T follicular helper cell (primary cell): ENCODE measurements at regions not wholly inside any gene's neighbourhood (a gene's known extent, or its start where the extent isn't known, plus 50 kb on each side); places are given as distances from the start of the nearest gene placed in this dataset.
"Not testable (repeated sequence)": the region's sequence is repeated elsewhere in the genome, so short reads cannot be mapped to it uniquely, and the experiment has no call there.

Experiments used
- DNase-seq: peaks from one replicate; pipeline ENCODE4 v3.0.0-alpha.2; 2020; ENCODE audit warnings: low read depth

DNA sequence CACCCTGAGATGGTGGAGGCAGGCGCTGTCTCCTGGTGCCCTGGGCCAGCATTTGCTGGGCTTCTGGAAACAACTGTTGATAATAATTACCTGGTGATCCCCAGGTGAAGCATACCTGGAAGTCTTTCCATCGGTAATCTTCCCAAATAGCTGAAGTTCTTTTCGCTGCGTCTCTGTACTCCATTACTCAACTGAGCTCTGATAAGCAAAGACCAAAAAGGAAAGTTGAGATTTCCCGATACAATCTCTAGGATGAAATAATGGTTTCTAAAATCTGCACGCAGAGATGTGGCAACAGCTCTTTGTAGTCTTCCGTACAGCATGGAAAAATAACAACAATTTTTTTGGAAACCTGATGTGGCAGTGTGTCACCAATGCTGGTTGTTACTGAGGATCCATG, 226.5 kb downstream of the GATA3 start:
- DNase-seq, result no peak

DNA sequence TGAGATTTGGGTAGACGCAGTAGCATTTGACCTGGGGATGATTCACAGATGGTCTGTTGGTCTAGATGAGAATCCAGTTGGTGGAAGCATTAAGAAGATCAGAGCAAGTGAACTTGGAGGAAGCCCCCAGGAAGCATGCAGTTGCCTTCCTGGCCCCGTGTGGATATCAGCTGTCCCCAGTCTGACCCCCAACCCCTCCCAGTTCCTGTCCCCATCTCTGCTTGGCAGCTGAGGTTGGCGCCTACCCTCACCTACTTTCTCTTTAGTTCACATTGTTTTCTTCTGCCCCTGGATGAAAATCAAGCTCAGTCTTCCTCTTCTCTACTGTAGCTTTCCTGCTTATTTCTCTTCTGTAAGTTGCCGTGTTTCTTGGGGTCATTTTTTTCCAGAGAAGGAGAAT, 227.9 kb downstream of the GATA3 start:
- no peak for DNase-seq

DNA sequence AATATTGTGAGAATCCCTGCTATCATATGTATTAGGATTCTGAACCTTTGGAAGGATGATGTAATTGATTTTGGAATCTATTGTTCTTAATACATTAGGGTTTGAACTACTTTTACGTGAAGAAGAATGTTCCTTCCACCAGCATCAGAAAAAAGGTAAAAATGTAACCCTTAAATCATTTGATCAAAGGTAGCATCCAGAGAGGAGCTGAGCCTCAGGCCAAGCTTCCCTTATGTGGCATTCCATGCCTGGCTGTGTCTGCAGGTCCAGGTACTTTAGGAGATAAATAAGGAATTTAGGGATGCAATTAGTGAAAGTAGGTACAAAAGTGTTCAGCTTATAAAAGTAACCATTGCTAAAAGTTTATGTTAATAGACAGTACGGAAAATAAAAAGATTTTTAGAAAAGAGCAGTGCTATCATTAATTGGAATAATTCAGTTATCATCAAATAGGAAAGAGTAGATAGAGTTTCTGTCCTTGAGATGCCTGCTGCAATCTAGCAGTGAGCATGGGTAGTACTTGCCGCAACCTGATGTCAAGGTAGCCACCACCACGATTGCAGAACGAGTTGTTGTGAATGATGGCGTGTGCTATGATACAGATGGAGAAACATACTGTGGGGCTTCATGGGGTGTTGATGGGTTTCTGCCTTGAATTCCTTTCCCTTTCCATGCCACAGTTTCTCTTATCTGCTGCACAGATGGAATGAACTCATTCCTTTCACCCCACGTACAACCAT, 228.8 kb downstream of the GATA3 start:
- DNase-seq, result no peak

DNA sequence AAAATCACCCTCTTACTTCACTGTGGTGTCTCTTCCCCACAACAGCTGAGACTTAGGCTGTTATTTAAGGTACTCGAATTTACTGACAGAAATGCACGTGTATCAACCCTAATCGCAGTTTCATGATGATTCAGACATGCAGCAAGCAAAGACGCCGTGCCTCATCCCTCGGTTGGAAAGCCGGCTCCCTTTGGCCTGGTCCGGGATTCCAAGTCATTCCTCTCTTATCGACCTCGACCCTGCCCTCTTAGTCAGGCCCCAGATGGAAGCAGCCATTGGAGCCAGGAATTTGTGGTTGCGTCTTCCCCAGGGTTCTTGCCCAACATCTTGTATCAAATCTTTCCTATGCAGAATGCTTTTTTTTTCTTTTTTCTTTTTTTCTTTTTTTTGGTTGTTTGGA, 229.5 kb downstream of the GATA3 start:
- DNase-seq, result no peak

DNA sequence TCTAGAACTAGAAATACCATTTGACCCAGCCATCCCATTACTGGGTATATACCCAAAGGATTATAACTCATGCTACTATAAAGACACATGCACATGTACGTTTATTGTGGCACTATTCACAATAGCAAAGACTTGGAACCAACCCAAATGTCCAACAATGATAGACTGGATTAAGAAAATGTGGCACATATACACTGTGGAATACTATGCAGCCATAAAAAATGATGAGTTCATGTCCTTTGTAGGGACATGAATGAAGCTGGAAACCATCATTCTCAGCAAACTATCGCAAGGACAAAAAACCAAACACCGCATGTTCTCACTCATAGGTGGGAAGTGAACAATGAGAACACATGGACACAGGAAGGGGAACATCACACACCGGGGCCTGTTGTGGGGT, 231.5 kb downstream of the GATA3 start:
- not testable (repeated sequence) for DNase-seq

DNA sequence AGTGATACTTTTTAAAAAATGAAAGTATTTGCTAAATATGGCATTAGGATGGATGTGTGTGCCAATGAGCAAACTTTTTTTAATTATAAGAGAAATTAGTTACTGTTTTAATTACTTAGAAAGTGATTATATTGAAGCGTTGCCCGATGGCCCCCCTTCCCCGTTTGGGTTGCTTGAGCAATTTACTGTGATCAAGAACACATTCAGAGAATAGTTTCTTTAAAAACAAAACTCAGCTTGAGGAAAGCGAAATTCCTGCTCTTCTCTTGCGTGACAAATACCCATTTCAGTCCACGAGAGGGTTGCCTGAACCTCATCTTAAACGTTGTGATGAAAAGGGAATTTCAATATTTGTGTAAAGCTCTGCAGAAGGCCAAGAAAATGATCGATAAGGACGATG, 234.1 kb downstream of the GATA3 start:
- no peak for DNase-seq

DNA sequence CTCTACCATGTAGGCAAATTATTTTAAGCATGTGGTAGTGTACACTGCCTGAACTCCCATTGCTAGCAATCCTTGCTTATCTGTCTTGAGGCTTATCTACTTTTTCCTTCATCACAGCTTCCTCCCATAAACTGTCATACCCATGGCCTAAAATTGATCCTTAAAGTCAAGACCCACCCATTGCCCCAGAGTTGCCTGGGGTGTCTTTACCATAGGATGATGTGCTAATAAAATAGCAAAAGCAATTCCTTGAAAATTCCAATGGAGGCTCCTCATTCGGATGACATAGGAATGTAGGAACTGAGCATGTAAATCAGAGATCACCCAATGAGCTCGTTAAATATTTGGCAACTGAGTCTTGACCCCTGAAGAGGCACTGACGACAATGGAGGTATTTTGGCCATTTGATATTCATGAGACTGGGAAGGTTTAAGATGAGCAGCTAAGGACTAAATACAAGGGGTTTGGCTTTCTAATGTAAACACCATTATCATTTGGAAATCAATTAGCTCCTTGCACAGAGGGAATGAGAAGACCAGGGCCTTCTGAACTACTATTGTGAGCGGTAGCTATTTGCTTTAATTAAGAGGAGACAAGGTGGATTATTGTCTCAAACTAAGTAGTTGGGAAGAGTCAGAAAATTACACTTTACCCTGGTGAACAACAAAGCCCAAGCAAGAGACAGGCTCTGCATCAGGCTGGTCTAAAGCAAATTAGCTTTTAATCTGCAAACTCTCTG, 234.9 kb downstream of the GATA3 start:
- DNase-seq, result no peak

DNA sequence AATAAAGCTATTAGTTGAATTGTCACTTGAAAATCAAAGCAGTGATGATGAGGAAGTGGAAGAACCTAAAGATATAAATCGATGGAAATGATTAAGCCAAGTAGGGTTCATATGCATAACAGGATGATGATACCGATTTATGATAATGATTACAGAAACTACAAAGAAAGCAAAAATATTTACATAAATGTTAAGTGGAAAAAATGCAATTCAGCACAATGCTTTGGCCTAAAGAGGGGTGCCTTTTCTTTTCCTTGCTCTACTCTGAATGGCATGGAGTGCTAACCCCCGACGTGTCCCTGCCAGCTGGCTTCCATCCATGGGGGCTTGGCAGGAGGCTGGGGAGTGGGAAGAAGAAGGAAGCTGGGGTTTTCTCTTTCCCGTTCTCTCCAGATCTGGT, 240.3 kb downstream of the GATA3 start:
- DNase-seq, result no peak

DNA sequence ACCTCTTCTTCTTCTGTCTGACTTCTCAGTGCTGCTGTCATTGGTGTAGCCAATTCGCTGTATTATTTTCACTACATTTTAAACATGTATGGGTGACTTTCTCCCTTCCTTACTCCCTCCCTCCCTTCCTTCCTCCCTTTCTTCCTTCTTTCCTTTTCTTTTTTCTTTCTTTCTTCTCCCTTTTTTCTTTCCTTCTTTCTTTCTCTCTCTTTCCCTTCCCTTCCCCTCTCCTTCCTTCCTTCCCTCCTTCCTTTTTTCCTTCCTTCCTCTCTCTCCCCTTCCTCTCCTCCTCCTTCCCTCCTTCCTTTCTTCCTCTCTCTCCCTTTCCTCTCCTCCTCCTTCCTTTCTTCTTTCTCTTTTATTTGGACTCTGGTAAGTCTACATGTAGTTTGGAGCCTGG, 240.8 kb downstream of the GATA3 start:
- DNase-seq, result no peak

DNA sequence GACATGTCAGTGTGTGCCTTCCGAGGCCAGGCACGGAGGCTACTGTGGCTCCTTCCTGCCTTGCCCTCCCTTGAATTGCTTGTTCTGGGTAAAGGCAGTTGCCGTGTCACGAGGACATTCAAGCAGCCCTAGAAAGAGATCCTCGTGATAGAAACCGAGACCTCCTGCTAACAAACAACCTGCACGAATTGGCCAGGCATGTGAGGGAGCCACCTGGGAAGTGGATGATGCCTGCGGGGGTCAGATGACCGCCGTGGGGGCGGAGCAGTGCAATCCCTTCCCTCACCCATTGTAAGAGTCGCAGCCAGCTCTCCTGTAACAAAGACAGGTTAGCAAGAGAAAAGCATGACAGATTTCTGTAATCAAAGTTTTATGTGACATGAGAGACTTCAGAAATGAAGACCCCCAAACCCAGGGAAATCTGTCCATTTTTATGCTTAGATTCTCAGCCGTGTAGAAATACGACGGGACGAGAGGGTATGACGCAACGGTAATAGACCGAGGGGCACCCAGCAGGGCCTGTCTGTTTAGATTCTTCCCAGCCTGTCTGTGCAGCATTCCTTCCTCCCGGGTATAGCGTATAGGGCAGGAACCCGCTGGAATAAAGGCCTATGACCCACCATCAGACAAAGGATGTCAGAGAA, 241.7 kb downstream of the GATA3 start:
- no peak for DNase-seq

DNA sequence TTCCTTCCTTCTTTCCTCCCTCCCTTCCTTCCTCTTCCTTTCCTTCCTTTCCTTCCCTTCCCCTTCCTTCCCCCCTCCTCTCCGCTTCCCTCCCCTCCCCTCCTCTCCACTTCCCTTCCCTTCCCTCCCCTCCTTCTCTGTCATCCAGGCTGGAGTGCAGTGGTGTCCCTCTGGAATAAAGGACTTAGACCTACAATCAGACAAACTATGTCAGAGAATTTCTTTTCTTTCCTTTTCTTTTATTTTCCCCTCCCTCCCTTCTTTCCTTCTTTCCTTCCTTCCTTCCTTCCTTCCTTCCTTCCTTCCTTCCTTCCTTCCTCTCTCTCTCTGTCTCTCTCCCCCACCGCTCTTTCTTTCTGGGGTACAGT, 242.2 kb downstream of the GATA3 start:
- no peak for DNase-seq

DNA sequence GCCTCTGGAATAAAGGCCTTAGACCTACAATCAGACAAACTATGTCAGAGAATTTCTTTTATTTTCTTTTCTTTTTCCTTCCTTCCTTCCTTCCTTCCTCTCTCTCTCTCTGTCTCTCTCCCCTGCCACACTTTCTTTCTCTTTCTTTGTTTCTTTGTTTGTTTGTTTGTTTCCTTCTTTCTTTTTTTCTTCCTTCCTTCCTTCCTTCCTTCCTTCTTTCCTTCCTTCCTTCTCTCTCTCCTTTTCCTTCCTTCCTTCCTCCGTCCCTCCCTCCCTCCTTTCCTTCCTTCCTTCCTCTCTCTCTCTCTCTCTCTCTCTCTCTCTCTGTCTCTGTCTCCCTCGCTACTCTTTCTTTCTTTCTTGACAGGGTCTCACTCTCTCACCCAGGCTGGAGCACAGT, 242.6 kb downstream of the GATA3 start:
- no peak for DNase-seq

DNA sequence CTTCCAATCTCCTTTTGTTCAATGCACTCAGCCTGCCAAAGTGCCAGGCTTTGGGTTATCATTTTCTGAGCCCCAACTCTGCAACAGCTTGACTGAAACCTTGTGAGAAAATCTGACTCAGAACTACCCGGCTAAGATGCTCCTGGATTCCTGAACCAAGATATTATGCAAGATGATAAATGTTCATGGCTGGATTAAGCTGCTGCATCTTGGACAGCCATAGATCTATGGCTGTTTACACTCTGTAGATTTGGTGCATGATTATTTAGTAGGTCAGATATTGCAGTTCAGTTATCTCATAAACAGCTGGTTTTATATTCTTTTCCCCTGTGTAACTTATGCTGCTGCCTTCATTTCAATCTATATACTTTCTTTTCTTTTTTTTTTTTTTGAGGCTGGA, 243.5 kb downstream of the GATA3 start:
- no peak for DNase-seq

DNA sequence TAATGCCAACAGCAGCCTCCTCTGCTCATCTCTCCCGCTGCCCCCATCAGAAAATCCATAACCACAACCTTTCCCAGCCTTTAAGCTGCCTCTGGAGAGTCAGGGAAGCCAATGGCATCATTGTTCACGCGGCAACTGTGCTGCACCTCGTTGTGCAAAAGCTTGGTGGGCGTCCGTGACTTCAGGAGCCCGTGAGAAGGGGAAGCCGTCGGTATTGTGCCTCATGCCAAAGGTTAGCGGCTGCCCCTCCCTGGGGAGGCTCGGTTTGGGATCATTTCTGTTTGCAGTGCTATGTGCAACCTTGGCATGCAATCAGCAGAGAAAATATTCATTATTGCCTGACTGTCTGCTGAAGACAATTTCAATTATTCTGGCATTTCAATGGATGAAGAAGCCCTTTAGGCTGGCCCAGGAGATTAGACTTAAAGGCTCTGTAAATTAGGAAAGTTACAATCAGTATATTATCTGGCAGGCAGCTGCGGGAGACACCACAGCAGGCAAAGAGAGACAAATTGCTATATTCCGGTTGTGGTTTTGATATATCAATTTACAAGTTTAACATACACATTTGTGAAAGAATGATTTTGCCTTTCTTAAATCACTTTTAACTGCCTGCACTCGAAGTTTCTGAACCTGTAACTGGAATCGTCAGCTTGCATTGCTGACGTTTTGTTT, 244.5 kb downstream of the GATA3 start:
- no peak for DNase-seq

DNA sequence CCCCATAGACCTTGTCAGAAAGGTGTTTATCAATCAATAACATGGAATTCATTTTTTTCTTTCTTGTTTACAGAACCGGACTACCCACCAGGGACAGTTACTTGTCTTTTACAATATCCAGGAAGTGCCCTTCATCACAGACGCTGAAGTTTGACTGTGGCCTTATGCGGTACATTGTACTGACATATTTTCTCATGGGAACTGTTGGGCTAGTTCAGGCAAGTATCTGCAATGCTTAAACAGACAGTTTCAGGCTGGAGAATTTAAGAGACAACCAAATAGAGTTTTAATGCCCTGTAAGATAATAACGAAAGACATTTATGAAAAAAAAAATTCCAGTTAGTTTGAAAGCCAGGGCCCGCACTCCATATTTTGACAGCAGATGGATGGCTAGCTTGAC, 246.4 kb downstream of the GATA3 start:
- no peak for DNase-seq

DNA sequence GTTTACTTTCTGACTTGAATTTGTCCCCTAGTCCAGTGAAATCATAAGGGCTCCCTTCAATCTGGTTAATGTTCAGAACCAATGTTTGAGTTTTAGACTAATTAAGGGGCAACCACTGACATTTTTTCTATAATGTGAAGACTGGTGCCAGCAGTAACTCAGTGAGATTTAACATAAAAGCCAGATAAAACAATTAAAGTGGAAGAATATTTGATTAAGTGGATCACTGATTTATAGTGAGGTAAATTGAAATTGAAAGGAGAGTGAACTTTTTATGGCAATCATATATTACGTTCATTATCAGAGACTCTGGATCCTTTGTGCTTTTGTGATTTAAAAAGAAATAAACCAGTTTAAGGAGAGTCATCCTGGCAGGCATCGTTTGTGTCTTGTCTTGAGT, 246.8 kb downstream of the GATA3 start:
- DNase-seq, result no peak

DNA sequence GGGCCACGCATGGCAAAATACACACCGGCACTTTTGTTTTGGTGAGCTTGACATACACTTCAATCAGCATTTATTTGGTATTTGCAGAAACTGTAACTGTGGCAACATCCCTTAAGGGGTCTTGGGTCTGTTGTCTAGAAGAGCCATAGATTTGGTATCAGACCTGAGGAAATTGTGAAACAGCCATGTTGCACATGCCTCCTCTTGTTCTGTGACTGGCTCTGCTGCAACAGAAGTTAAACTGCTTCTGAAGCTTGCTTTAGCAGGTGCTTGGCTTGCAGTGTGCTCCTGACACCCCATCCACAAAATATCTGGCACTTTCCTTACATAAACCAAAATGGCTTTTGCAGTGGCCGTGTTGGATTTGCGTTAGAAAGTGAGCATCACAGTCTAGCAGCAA, 247.3 kb downstream of the GATA3 start:
- DNase-seq, result no peak

DNA sequence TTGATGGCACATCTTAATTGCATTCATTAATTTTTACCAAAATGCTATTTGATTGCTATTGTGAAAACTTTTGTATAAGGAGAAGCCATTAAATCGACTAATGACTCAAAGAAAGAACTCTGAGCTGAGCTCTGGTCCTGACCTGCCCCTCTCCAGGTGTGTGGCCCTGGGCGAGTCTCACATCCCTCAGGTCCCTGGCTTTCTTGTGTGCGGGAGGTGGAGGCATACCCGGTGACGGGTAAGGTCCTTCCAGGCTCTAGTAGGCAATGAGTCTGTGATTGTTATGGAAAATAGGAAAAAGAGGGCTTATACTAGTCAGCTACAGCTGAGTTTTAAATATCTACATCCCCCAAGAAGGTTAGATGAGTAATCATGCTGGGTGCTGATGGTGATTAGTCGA, 248.1 kb downstream of the GATA3 start:
- no peak for DNase-seq

DNA sequence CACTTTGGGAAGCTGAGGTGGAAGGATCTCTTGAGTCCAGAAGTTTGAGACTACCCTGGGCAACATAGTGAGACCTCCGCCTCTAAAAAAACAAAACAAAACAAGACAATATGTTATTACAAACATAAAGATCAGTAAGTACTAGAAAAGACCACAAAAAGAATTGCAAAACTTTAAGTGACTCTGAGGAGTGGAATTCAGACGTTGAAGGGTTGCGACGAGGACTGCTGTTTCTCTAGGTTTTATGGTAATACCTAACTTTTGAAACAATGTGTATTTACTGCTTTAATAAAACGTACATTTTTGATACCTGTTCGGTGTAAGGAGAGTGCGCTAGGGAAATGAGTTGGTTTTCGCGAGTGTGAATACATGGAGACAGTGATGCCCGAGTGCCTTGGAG, 250.4 kb downstream of the GATA3 start:
- no peak for DNase-seq

DNA sequence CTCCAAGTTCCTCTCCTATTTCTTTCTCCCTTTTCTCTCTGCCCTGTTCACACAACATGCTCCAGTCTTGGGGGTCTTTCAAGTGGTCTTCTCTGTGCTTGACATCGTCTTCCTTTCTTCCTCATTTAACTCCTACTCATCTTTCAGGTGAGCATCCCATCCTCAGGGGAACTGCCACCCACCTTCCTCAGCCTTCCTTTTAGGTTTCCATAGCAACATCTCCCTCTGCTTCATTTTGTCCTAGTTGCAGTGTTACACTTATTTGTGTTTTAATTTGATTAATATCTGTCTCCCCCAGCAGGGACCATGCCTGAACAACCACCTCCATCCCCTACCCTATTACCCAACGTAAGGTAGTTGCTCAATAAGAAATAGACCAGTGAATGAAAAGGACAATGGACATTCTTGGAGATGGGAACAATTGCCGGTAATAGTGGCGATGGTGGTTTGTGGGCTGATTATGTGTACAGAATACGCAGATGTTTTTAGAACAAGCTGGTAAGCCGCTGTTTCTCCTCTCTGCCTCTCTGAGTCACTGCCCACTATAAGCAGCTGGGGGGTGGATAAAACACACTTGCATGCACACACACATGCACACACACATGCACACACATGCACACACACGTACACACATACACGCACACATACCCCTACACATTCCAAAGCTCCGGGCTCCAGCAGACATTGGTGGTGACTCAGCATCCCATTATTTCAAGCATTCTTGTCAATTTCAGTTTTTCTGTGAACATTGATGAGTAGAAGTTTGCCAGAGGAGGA, 251.6 kb downstream of the GATA3 start:
- no peak for DNase-seq

DNA sequence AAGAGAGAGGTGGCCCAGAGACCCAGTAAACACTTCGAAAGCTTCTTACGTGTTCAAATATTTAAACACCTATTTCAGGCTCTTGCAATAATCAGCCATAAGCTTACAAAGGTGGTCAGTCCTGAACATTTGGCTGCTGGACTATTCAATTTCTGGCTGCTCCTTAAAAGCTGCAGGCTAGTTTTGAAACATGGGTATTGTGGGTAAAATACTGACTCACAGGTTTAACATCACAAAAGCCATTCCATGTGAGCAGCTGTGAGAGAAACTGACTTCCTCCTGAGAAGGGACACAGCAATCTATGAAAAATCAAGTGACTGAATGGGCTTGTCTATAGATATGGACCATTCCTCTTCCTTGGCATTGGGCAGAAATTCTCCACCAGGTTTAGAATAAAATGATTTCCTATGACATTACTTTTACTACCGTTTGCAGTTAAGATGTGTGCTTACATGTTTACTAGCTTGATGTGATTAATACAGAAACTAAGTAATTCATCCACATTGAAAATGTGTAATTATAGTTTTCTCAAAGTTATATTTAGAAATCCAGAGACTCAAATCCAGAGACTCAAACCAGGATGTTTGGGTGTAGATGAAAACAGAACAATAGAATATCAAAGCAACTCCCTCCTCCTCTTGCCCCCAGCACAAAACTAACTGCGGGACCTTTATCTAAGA, 252.3 kb downstream of the GATA3 start:
- no peak for DNase-seq
